HFFc6 (cell line): ENCODE measurements at regions not wholly inside any gene's neighbourhood (a gene's known extent, or its start where the extent isn't known, plus 50 kb on each side); places are given as distances from the start of the nearest gene placed in this dataset.
"Not testable (repeated sequence)": the region's sequence is repeated elsewhere in the genome, so short reads cannot be mapped to it uniquely, and the experiment has no call there.

Source experiments
- DNase-seq: peaks from one replicate; pipeline ENCODE4 v3.0.0-alpha.2; 2018
- H3K27ac Mint-ChIP-seq: 2 replicates; pipeline ENCODE4 v1.8.0; 2020; ENCODE audit warnings: mild to moderate bottlenecking, mixed read lengths
- H3K27me3 Mint-ChIP-seq: 2 replicates; pipeline ENCODE4 v1.8.0; 2021; ENCODE audit warnings: mild to moderate bottlenecking, moderate library complexity, mixed read lengths; ENCODE audit not compliant: insufficient read depth
- H3K36me3 Mint-ChIP-seq: 2 replicates; pipeline ENCODE4 v1.8.0; 2021; ENCODE audit warnings: low read depth, mixed read lengths
- H3K4me1 Mint-ChIP-seq: 2 replicates; pipeline ENCODE4 v1.8.0; 2020; ENCODE audit warnings: low read depth, mixed read lengths
- H3K4me3 Mint-ChIP-seq: 2 replicates; pipeline ENCODE4 v1.8.0; 2020; ENCODE audit warnings: mild to moderate bottlenecking, moderate library complexity, mixed read lengths
- H3K9me3 Mint-ChIP-seq: 2 replicates; pipeline ENCODE4 v1.8.0; 2020; ENCODE audit warnings: mild to moderate bottlenecking, mixed read lengths
- CTCF ChIP-seq: fragments of 200-600 bp; sonication (generic); IDR thresholded peaks from 2 replicates; pipeline ENCODE4 v1.5.0; 2021; ENCODE audit warnings: antibody characterized with exemption, mild to moderate bottlenecking

- H3K9me3 Mint-ChIP-seq, result peaks cover 51% of the 10 kb centered on the region
- no peak for TF ChIP-seq CTCF
- no peak for DNase-seq
- no peaks in the 10 kb centered on the region for H3K4me1 Mint-ChIP-seq
- no peaks in the 10 kb centered on the region for H3K27me3 Mint-ChIP-seq
- no peaks in the 10 kb centered on the region for H3K36me3 Mint-ChIP-seq
- no peak overlapping the region for H3K27ac Mint-ChIP-seq
- H3K4me3 Mint-ChIP-seq, result no peak overlapping the region
These were observed 559.8 kb downstream of the HINT1 start for GRCh38 chr5:130605234-130605633.

GRCh38 chr5:130596647-130597046 is 568.4 kb downstream of the HINT1 start:
- H3K27me3 Mint-ChIP-seq, H3K27ac Mint-ChIP-seq, H3K4me1 Mint-ChIP-seq: not testable (repeated sequence)

GRCh38 chr5:130580264-130580663 is 584.8 kb downstream of the HINT1 start:
- Mint-ChIP-seq H3K27ac (no peak overlapping the region), H3K4me1 (no peaks in the 10 kb centered on the region), H3K4me3 (no peak overlapping the region), H3K27me3 (no peaks in the 10 kb centered on the region), H3K36me3 (no peaks in the 10 kb centered on the region), H3K9me3 (peaks cover 6% of the 10 kb centered on the region)
- TF ChIP-seq CTCF, result no peak
- DNase-seq, result no peak

More at GRCh38 chr5:130596647-130597046, 568.4 kb downstream of the HINT1 start:
- H3K36me3 Mint-ChIP-seq, H3K4me3 Mint-ChIP-seq, DNase-seq: not testable (repeated sequence)
- peaks cover 30% of the 10 kb centered on the region for H3K9me3 Mint-ChIP-seq

GRCh38 chr5:130578354-130578753 is 586.7 kb downstream of the HINT1 start:
- DNase-seq, result no peak
- Mint-ChIP-seq H3K36me3 (no peaks in the 10 kb centered on the region), H3K9me3 (peaks cover 14% of the 10 kb centered on the region), H3K4me3 (no peak overlapping the region), H3K4me1 (no peaks in the 10 kb centered on the region), H3K27ac (no peak overlapping the region), H3K27me3 (no peaks in the 10 kb centered on the region)
- no peak for TF ChIP-seq CTCF

- no peak overlapping the region for H3K4me3 Mint-ChIP-seq
- H3K27ac Mint-ChIP-seq, result no peak overlapping the region
- H3K4me1 Mint-ChIP-seq, result no peaks in the 10 kb centered on the region
- DNase-seq, result no peak
- no peaks in the 10 kb centered on the region for H3K27me3 Mint-ChIP-seq
- H3K36me3 Mint-ChIP-seq, result no peaks in the 10 kb centered on the region
- TF ChIP-seq CTCF, result no peak
- H3K9me3 Mint-ChIP-seq, result peaks cover 24% of the 10 kb centered on the region
These were observed 594.0 kb downstream of the HINT1 start for GRCh38 chr5:130571076-130571475.

- H3K36me3 Mint-ChIP-seq, result no peaks in the 10 kb centered on the region; the same call in 1 of the 2 replicates
- no peak overlapping the region for H3K4me3 Mint-ChIP-seq
- DNase-seq, result no peak
- no peak for TF ChIP-seq CTCF
- no peaks in the 10 kb centered on the region for H3K27me3 Mint-ChIP-seq
- no peaks in the 10 kb centered on the region for H3K4me1 Mint-ChIP-seq
- no peak overlapping the region for H3K27ac Mint-ChIP-seq
- H3K9me3 Mint-ChIP-seq, result peaks cover 21% of the 10 kb centered on the region
These were observed 596.3 kb downstream of the HINT1 start for GRCh38 chr5:130568791-130569190.
